Thymus (tissue), 11 donors: ENCODE measurements at regions not wholly inside any gene's neighbourhood (a gene's known extent, or its start where the extent isn't known, plus 50 kb on each side); places are given as distances from the start of the nearest gene placed in this dataset.

Experiments
- DNase-seq, 9 donors: peaks; one replicate each; pipeline ENCODE4 v3.0.0-alpha.2; 2013; ENCODE audit warnings: low spot score in 9 of 9, low read depth in 6 of 9, missing footprints in 1 of 9
- H3K27ac ChIP-seq, 2 donors: one replicate each; pipeline ENCODE4 v1.5.1; 2013; ENCODE audit warnings: control low read depth in 1 of 2, low read depth in 1 of 2, low read length in 1 of 2, mild to moderate bottlenecking in 1 of 2, moderate library complexity in 1 of 2
- H3K27me3 ChIP-seq, 2 donors: one replicate each; pipeline ENCODE4 v1.5.1; 2013; ENCODE audit warnings: low read length in 1 of 2; ENCODE audit not compliant: control insufficient read depth in 2 of 2, insufficient read depth in 1 of 2
- H3K36me3 ChIP-seq, 2 donors: one replicate each; pipeline ENCODE4 v1.5.1; 2013; ENCODE audit warnings: low read length in 1 of 2, mild to moderate bottlenecking in 1 of 2, moderate library complexity in 1 of 2; ENCODE audit not compliant: control insufficient read depth in 2 of 2, insufficient read depth in 2 of 2
- H3K4me1 ChIP-seq, 2 donors: one replicate each; pipeline ENCODE4 v1.5.1; 2013; ENCODE audit warnings: low read length in 2 of 2; ENCODE audit not compliant: control insufficient read depth in 2 of 2, insufficient read depth in 2 of 2
- H3K4me3 ChIP-seq, 2 donors: one replicate each; pipeline ENCODE4 v1.5.1; 2013; ENCODE audit warnings: low read length in 2 of 2, control low read depth in 1 of 2, mild to moderate bottlenecking in 1 of 2
- H3K9me3 ChIP-seq, 2 donors: one replicate each; pipeline ENCODE4 v1.5.1; 2013; ENCODE audit warnings: low read length in 1 of 2, mild to moderate bottlenecking in 1 of 2; ENCODE audit not compliant: control insufficient read depth in 2 of 2, insufficient read depth in 1 of 2
- WGBS: extraction: QIAGEN DNeasy Blood & Tissue Kit; methylation state at CpG from one replicate; pipeline ENCODE4 v1.1.7; 2013; 5-methylcytosine and 5-hydroxymethylcytosine counted together
- donor health status: healthy.

GRCh38 chr18:45399146-45399545, 216.1 kb upstream of the SLC14A2 start:
- H3K27ac ChIP-seq = no peak overlapping the region
- no peaks in the 10 kb centered on the region for H3K4me1 ChIP-seq
- no peaks in the 10 kb centered on the region for H3K9me3 ChIP-seq
- H3K36me3 ChIP-seq = no peaks in the 10 kb centered on the region
- no peak overlapping the region for H3K4me3 ChIP-seq
- no peak for DNase-seq
- H3K27me3 ChIP-seq = no peaks in the 10 kb centered on the region
- WGBS = 95% methylated on average over 2 of the region's 2 CpGs

GRCh38 chr18:45399643-45400042, 215.6 kb upstream of the SLC14A2 start:
- DNase-seq = no peak
- Histone ChIP-seq H3K9me3 (no peaks in the 10 kb centered on the region), H3K36me3 (no peaks in the 10 kb centered on the region), H3K4me1 (no peaks in the 10 kb centered on the region), H3K27me3 (no peaks in the 10 kb centered on the region), H3K27ac (no peak overlapping the region), H3K4me3 (no peak overlapping the region)
- WGBS = 47% methylated on average over 1 of the region's 1 CpG

- DNase-seq = no peak
- Histone ChIP-seq H3K4me3 (no peak overlapping the region), H3K36me3 (no peaks in the 10 kb centered on the region), H3K27ac (no peak overlapping the region), H3K9me3 (no peaks in the 10 kb centered on the region), H3K4me1 (no peaks in the 10 kb centered on the region), H3K27me3 (no peaks in the 10 kb centered on the region)
- WGBS = 96% methylated on average over 2 of the region's 2 CpGs
These were observed 212.7 kb upstream of the SLC14A2 start for GRCh38 chr18:45402485-45403056.

- over 99% methylated on average over 2 of the region's 2 CpGs for WGBS
- H3K4me1 ChIP-seq = no peaks in the 10 kb centered on the region
- no peak overlapping the region for H3K27ac ChIP-seq
These were observed 211.8 kb upstream of the SLC14A2 start for GRCh38 chr18:45403341-45404049.

GRCh38 chr18:45408218-45408617, 207.1 kb upstream of the SLC14A2 start:
- Histone ChIP-seq H3K27ac (no peak overlapping the region), H3K36me3 (no peaks in the 10 kb centered on the region), H3K9me3 (no peaks in the 10 kb centered on the region), H3K4me1 (no peaks in the 10 kb centered on the region), H3K4me3 (no peak overlapping the region), H3K27me3 (no peaks in the 10 kb centered on the region)
- DNase-seq = no peak
- WGBS = 96% methylated on average over 1 of the region's 1 CpG

More at GRCh38 chr18:45403341-45404049, 211.8 kb upstream of the SLC14A2 start:
- no peaks in the 10 kb centered on the region for H3K36me3 ChIP-seq
- no peak for DNase-seq
- no peaks in the 10 kb centered on the region for H3K9me3 ChIP-seq
- H3K4me3 ChIP-seq = no peak overlapping the region
- H3K27me3 ChIP-seq = no peaks in the 10 kb centered on the region

GRCh38 chr18:45409971-45410370, 205.3 kb upstream of the SLC14A2 start:
- Histone ChIP-seq H3K27me3 (no peaks in the 10 kb centered on the region), H3K4me3 (no peak overlapping the region)
- 97% methylated on average over 7 of the region's 7 CpGs for whole genome bisulfite sequencing

GRCh38 chr18:45412577-45412976, 202.7 kb upstream of the SLC14A2 start:
- 91% methylated on average over 1 of the region's 1 CpG for WGBS
- no peak overlapping the region for H3K27ac ChIP-seq

More at GRCh38 chr18:45409971-45410370, 205.3 kb upstream of the SLC14A2 start:
- Histone ChIP-seq H3K27ac (no peak overlapping the region), H3K4me1 (no peaks in the 10 kb centered on the region), H3K9me3 (no peaks in the 10 kb centered on the region), H3K36me3 (no peaks in the 10 kb centered on the region)
- DNase-seq = no peak

GRCh38 chr18:45413180-45413836, 202.0 kb upstream of the SLC14A2 start:
- H3K27ac ChIP-seq = no peak overlapping the region
- H3K36me3 ChIP-seq = no peaks in the 10 kb centered on the region
- H3K27me3 ChIP-seq = no peaks in the 10 kb centered on the region
- H3K9me3 ChIP-seq = no peaks in the 10 kb centered on the region
- no peak for DNase-seq
- H3K4me3 ChIP-seq = no peak overlapping the region
- WGBS = 92% methylated on average over 4 of the region's 4 CpGs
- no peaks in the 10 kb centered on the region for H3K4me1 ChIP-seq

More at GRCh38 chr18:45412577-45412976, 202.7 kb upstream of the SLC14A2 start:
- Histone ChIP-seq H3K4me1 (no peaks in the 10 kb centered on the region), H3K4me3 (no peak overlapping the region), H3K27me3 (no peaks in the 10 kb centered on the region), H3K9me3 (no peaks in the 10 kb centered on the region), H3K36me3 (no peaks in the 10 kb centered on the region)
- DNase-seq = no peak

GRCh38 chr18:45415614-45416013, 199.7 kb upstream of the SLC14A2 start:
- no peak overlapping the region for H3K4me3 ChIP-seq
- no peak overlapping the region for H3K27ac ChIP-seq
- H3K4me1 ChIP-seq = no peaks in the 10 kb centered on the region
- 75% methylated on average over 7 of the region's 7 CpGs for WGBS
- no peak for DNase-seq
- no peaks in the 10 kb centered on the region for H3K9me3 ChIP-seq
- H3K27me3 ChIP-seq = no peaks in the 10 kb centered on the region
- no peaks in the 10 kb centered on the region for H3K36me3 ChIP-seq
